ENCODE measurements at regions not wholly inside any gene's neighbourhood (a gene's known extent, or its start where the extent isn't known, plus 50 kb on each side); places are given as distances from the start of the nearest gene placed in this dataset.

DNA sequence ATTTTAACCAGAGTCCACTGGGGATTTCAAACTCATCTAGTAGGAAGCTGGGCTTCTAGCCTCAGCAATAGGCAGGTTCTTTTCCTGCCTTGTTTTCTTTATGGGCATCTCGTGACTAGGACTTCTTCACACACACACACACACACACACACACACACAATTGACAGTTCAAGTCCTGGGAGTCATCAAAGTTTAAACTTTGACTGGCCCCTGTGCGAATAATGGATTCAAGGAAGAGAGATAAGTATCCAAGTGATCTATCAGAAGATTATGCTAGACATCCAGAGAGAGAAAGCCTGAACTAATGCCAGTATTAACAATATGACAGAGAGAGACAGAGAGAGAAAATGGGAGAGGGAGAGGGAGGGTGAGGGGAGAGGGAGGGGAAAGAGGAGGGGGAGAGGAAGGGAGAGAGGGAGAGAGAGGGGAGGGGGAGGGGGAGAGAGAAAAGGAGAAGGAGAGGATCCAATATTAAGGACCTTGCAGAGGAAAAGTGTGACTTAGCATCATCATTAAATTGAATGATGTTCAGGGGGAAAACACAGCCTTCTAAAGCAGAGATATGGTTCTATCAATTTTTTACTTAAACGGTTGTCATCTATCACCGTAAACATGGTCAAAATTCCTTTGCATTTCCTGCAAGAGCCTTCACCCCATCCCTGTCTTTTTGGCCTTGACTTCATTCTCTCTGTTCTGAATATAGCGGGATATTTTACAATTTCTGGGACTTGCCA, 327.6 kb upstream of the ZEB2 start:
- DNase-seq (no peak), FAIRE-seq (no peak)
- Histone ChIP-seq H3K4me3 (ENCODE audit: low read length in 3 of 3) (no peak overlapping the region), H3K9me3 (ENCODE audit: control insufficient read depth in 2 of 3, insufficient read depth in 1 of 3, low read length in 3 of 3) (no peaks in the 10 kb centered on the region), H3K9ac (ENCODE audit: low read length in 3 of 3) (no peak overlapping the region), H3K27ac (ENCODE audit: low read depth in 2 of 2, low read length in 2 of 2) (no peak overlapping the region), H3K4me1 (ENCODE audit: control insufficient read depth in 2 of 3, insufficient read depth in 2 of 3, low read depth in 1 of 3, low read length in 3 of 3) (no peaks in the 10 kb centered on the region), H3K27me3 (ENCODE audit: control insufficient read depth, insufficient read depth, low read length) (no peaks in the 10 kb centered on the region), H3K36me3 (ENCODE audit: control insufficient read depth in 2 of 3, insufficient read depth in 3 of 3, low read length in 3 of 3) (no peaks in the 10 kb centered on the region)
- TF ChIP-seq, protein P1, sequence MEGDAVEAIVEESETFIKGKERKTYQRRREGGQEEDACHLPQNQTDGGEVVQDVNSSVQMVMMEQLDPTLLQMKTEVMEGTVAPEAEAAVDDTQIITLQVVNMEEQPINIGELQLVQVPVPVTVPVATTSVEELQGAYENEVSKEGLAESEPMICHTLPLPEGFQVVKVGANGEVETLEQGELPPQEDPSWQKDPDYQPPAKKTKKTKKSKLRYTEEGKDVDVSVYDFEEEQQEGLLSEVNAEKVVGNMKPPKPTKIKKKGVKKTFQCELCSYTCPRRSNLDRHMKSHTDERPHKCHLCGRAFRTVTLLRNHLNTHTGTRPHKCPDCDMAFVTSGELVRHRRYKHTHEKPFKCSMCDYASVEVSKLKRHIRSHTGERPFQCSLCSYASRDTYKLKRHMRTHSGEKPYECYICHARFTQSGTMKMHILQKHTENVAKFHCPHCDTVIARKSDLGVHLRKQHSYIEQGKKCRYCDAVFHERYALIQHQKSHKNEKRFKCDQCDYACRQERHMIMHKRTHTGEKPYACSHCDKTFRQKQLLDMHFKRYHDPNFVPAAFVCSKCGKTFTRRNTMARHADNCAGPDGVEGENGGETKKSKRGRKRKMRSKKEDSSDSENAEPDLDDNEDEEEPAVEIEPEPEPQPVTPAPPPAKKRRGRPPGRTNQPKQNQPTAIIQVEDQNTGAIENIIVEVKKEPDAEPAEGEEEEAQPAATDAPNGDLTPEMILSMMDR (IDR thresholded peaks at IDR 0.05; ENCODE audit: borderline replicate concordance, extremely low read depth, insufficient read depth) = no peak
- intact Hi-C loops (cut with DNase I) = no loop called here

- no peak for DNase-seq
- no peak overlapping the region for H3K4me3 ChIP-seq (ENCODE audit: low read length in 3 of 3)
- H3K9me3 ChIP-seq (ENCODE audit: control insufficient read depth in 2 of 3, insufficient read depth in 1 of 3, low read length in 3 of 3) = no peaks in the 10 kb centered on the region
- H3K36me3 ChIP-seq (ENCODE audit: control insufficient read depth in 2 of 3, insufficient read depth in 3 of 3, low read length in 3 of 3) = no peaks in the 10 kb centered on the region
- no peaks in the 10 kb centered on the region for H3K27me3 ChIP-seq (ENCODE audit: control insufficient read depth, insufficient read depth, low read length)
- no peak overlapping the region for H3K27ac ChIP-seq (ENCODE audit: low read depth in 2 of 2, low read length in 2 of 2)
- H3K4me1 ChIP-seq (ENCODE audit: control insufficient read depth in 2 of 3, insufficient read depth in 2 of 3, low read depth in 1 of 3, low read length in 3 of 3) = peaks cover 0 to 6% (median 0%) of the 10 kb centered on the region in 3 donors
- intact Hi-C loops (cut with DNase I) = no loop called here
- TF ChIP-seq, protein P1 (IDR thresholded peaks at IDR 0.05; ENCODE audit: borderline replicate concordance, extremely low read depth, insufficient read depth) = no peak
- no peak for FAIRE-seq
- H3K9ac ChIP-seq (ENCODE audit: low read length in 3 of 3) = no peak overlapping the region
These were observed 316.9 kb upstream of the ZEB2 start for GRCh38 chr2:144836635-144837350.

- TF ChIP-seq, protein P1 (IDR thresholded peaks at IDR 0.05; ENCODE audit: borderline replicate concordance, extremely low read depth, insufficient read depth) = no peak
- H3K36me3 ChIP-seq (ENCODE audit: control insufficient read depth in 2 of 3, insufficient read depth in 3 of 3, low read length in 3 of 3) = no peaks in the 10 kb centered on the region
- no peak overlapping the region for H3K27ac ChIP-seq (ENCODE audit: low read depth in 2 of 2, low read length in 2 of 2)
- no peak overlapping the region for H3K4me3 ChIP-seq (ENCODE audit: low read length in 3 of 3)
- H3K4me1 ChIP-seq (ENCODE audit: control insufficient read depth in 2 of 3, insufficient read depth in 2 of 3, low read depth in 1 of 3, low read length in 3 of 3) = peaks cover 0 to 6% (median 0%) of the 10 kb centered on the region in 3 donors
- DNase-seq (peak in 1 of 5 donors; percentile 9), FAIRE-seq (no peak)
- H3K27me3 ChIP-seq (ENCODE audit: control insufficient read depth, insufficient read depth, low read length) = no peaks in the 10 kb centered on the region
- intact Hi-C loops (cut with DNase I) = no loop called here
- no peaks in the 10 kb centered on the region for H3K9me3 ChIP-seq (ENCODE audit: control insufficient read depth in 2 of 3, insufficient read depth in 1 of 3, low read length in 3 of 3)
- H3K9ac ChIP-seq (ENCODE audit: low read length in 3 of 3) = no peak overlapping the region
These were observed 315.9 kb upstream of the ZEB2 start for GRCh38 chr2:144835634-144836350.

Measured in kidney (tissue), 13 donors.